ENCODE measurements at regions not wholly inside any gene's neighbourhood (a gene's known extent, or its start where the extent isn't known, plus 50 kb on each side); places are given as distances from the start of the nearest gene placed in this dataset.

- DNase-seq, result no peak
Measured at GRCh38 chr16:17724242-17724898, 253.6 kb upstream of the XYLT1 start.

- no peak for DNase-seq
Measured at GRCh38 chr16:17723531-17724134, 252.9 kb upstream of the XYLT1 start.

- no peak for DNase-seq
Measured at GRCh38 chr16:17718495-17718894, 247.7 kb upstream of the XYLT1 start.

- no peak for DNase-seq
Measured at GRCh38 chr16:17705847-17706246, 235.1 kb upstream of the XYLT1 start.

- peak; percentile 70 for DNase-seq
Measured at GRCh38 chr16:17696616-17697015, 225.9 kb upstream of the XYLT1 start.

GRCh38 chr16:17692484-17692883 is 221.7 kb upstream of the XYLT1 start:
- no peak for DNase-seq

GRCh38 chr16:17691899-17692176 is 221.1 kb upstream of the XYLT1 start:
- DNase-seq, result no peak

GRCh38 chr16:17691106-17691898 is 220.5 kb upstream of the XYLT1 start:
- DNase-seq, result no peak

GRCh38 chr16:17685447-17685846 is 214.7 kb upstream of the XYLT1 start:
- DNase-seq, result no peak

- DNase-seq, result no peak
Measured at GRCh38 chr16:17683281-17683680, 212.5 kb upstream of the XYLT1 start.

- DNase-seq, result no peak
Measured at GRCh38 chr16:17676171-17676570, 205.4 kb upstream of the XYLT1 start.

GRCh38 chr16:17668386-17668785 is 197.6 kb upstream of the XYLT1 start:
- DNase-seq, result no peak

GRCh38 chr16:17666293-17666692 is 195.5 kb upstream of the XYLT1 start:
- no peak for DNase-seq

GRCh38 chr16:17658881-17659280 is 188.1 kb upstream of the XYLT1 start:
- no peak for DNase-seq

- no peak for DNase-seq
Measured at GRCh38 chr16:17657045-17657444, 186.3 kb upstream of the XYLT1 start.

- DNase-seq, result no peak
Measured at GRCh38 chr16:17654571-17654970, 183.8 kb upstream of the XYLT1 start.

- DNase-seq, result no peak
Measured at GRCh38 chr16:17654142-17654541, 183.4 kb upstream of the XYLT1 start.

- no peak for DNase-seq
Measured at GRCh38 chr16:17647879-17648872, 177.4 kb upstream of the XYLT1 start.

- DNase-seq, result no peak
Measured at GRCh38 chr16:17643935-17644334, 173.2 kb upstream of the XYLT1 start.

GRCh38 chr16:17641990-17642389 is 171.2 kb upstream of the XYLT1 start:
- DNase-seq, result no peak

- no peak for DNase-seq
Measured at GRCh38 chr16:17638134-17638533, 167.4 kb upstream of the XYLT1 start.

- DNase-seq, result no peak
Measured at GRCh38 chr16:17635183-17635582, 164.4 kb upstream of the XYLT1 start.

All from islet precursor cell (in vitro differentiated cells).